ENCODE measurements at regions not wholly inside any gene's neighbourhood (a gene's known extent, or its start where the extent isn't known, plus 50 kb on each side); places are given as distances from the start of the nearest gene placed in this dataset.

- TF ChIP-seq CTCF (conservative IDR thresholded peaks at IDR 0.05; ENCODE audit: low read depth, low read length), result no peak
- no peak for TF ChIP-seq EZH2 (IDR thresholded peaks at IDR 0.05; ENCODE audit: low read length, unreplicated experiment)
These were observed 118.7 kb downstream of the LYPLAL1 start for GRCh38 chr1:219292341-219292740.

All from PC-3 (cell line).